ENCODE measurements at regions not wholly inside any gene's neighbourhood (a gene's known extent, or its start where the extent isn't known, plus 50 kb on each side); places are given as distances from the start of the nearest gene placed in this dataset.

DNA sequence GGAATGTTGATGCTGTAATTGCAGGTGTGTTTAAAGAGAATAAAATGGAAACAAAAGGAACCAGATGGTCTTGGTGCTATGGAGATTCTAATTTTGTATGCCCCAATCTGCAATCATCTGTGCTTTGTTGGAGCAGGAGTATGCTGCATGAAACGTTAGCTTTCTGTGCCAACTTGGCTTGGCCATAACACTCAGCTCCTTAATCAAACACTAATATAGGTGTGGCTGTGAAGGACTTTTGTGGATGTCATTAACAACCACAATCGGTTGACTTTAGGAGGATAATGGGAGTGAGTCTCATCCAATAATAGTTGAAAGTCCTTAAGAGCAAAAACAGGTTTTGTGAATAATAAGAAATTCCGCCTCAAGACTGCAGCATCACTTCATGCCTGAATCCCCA is 399.2 kb downstream of the NLGN4X start:
- DNase-seq = no peak

DNA sequence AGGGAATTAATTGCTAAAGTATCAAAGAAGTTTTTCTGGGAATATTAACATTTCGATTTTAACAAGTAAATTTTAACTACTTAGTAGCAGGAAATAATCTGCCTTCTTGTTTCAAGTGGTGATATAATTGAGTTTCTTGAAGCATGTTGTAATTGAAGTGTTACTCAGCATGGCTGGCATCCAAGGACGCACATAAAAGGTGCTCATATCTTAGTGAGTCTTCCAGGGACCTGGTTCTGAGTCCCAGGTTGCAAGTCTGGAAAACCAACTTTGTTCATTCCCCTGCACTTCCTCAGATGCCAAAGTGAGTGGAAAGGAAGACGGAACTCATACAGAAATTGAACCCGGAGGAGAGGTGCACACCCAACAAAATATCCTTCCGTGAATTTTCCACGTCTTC is 399.6 kb downstream of the NLGN4X start:
- no peak for DNase-seq

DNA sequence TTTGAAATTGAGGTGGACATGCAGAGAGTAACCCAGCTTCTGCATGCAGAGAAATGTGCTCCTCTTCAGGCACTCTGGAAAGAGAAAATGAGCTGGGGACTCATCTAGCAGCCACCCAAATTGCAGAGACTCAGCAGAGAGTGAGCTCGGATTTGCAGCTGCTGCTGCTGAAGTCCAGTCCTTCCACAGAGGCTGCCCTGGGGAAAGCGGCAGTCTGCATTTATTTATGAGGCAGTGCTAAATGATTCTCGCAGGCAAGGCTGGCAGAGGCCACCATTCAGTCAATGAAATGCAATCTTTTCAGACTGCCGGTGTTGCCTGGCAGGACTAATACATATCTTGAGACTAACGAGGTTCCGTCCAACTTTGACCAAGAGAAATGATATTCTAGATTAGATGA is 404.8 kb downstream of the NLGN4X start:
- no peak for DNase-seq

DNA sequence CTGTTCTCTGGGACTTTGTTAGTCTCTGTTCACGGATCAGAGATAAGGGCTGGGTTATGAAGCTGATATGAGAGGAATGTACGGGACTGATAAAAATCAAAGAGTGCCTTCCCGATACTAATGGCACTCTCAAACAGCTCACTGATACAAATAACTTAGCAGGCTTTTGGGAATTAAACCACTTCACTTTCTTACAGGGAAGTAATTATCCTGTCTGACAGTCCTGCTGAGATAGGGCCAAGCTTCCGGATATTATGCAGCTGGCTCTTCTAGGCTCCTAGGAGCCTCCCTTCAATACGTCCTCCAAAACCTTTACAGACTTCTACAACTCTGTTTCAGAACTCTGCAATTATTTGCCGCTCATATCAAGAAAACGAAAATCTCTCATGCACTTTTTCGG is 418.0 kb downstream of the NLGN4X start:
- DNase-seq = no peak

DNA sequence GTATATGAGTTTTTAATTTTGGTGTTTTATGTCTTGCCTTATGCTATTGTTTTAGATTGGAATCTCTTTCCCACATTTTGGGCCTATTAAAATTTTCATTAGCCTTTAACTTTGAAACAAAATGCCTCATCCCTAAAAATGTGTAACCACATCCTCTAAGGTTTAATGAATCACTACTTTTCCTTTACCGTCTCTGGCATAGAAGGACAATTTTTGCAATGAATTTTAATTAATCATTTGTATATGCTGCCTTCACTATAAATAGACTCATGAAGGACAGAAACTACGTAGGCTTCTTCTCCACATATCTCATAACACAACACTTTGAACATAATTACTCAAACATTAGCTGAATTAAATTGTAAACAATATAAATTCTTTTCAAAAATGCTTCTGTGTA is 421.5 kb downstream of the NLGN4X start:
- DNase-seq = no peak

DNA sequence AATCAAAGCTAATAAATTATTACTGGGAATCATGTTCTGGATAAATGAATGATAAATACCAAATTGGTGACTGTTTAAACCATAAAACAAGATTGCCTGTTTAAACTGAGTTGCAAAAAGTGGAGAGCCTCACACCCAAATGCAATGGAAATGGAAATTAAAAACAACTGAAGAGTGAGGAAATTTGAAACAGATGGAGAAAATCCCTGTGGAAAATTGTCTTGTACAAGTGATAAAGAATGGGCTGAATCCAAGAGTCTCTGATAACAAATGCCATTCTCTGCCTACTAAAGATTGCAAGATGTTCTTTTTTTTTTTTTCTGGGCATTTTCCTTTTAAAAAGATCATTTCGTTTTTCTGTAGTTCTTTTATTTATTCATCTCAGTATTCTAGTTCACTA is 426.3 kb downstream of the NLGN4X start:
- no peak for DNase-seq

DNA sequence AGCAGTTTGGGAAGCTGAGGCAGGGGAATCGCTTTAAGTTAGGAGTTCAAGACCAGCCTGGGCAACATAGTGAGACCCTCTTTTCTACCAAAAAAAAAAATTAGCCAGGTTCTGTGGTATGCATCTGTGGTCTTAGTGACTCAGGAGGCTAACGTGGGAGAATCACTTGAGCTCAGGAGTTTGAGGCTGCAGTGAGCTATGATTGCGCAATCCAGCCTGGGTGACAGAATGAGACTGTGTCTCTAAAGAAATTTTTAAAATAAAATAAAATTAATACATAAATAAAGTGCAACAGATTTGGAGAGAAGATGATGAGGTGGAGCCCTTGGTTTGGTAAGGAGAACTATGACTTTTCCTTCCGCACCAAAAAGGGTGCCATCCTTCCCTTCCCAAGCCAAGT is 436.9 kb downstream of the NLGN4X start:
- DNase-seq = no peak

DNA sequence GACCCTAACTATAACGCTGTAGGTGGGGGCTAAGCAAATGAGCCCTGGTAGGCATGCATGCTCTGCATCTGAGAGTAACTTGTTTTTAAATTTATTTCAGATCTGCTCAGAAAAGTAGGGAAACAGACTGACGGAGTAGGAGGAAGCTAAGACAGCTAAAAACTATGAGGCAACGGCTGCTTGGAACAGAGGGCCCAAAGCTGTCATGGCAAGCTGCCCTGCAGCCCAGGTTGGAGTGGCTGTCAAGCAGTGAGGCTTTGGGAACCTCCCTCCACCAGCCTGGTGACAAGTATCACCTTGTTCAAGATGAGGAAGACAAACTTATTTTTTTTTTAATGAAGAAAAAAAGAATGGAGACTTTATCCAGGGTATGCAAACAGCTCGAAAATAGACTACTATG is 439.8 kb downstream of the NLGN4X start:
- DNase-seq = no peak

DNA sequence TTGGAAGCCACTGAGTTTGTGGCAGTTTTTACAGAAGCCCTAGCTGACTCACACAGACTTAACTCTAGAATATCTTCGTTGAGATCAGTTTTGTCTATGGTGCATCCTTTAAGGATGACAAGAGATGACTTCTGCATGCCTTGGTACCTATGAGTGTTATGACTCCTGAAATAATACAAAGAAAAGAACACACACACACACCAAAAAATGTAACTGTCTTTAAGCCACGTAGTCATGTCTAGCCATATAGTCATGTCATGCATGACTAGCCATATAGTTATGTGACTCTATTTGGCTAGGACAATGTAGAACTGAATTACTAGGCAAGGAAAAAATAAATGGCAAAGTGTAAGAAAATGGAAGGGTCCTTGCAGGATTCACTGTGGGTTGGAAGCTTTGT is 447.8 kb downstream of the NLGN4X start:
- no peak for DNase-seq

DNA sequence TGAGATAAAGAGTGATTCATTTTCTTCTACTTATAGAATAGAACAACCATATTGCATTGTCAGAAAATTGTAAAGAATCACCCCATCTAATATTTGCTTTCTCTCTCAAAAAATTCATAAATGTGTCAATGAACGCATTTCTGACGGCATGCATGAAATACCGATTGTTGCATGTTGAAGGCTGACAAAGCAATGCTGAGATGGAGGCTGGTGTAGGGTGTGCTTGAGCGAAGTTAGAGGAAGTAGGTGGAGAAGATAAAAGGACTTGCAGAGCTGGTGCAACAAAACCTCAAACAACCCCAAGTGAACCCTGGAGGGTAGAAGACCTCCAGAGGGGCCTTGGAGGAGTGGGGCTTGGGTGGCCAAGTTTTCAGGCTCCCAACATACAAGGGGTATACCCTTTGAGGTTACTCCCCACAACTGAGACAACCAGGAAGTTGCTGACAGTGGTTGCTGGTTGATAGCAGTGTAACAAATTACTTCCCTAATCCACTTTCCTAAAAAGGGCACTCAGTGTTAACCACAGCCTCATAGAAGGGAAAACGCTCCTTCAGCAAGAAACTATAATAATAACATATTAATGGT is 452.7 kb downstream of the NLGN4X start:
- no peak for DNase-seq

DNA sequence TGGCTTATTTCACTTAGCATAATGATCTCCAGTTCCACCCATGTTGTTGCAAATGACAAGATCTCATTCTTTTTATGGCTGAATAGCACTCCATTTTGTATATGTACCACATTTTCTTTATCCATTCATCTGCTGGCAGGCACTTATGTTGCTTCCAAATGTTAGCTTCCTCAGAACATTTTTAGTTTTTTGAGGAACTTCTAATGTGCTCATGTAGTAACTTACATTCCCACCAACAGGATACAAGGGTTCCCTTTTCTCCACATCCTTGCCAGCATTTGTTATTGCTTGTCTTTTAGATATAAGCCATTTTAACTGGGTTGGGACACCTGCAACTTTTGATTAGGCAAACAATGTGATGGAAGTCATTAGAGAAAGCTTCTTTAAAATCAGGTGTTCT is 454.2 kb downstream of the NLGN4X start:
- no peak for DNase-seq

DNA sequence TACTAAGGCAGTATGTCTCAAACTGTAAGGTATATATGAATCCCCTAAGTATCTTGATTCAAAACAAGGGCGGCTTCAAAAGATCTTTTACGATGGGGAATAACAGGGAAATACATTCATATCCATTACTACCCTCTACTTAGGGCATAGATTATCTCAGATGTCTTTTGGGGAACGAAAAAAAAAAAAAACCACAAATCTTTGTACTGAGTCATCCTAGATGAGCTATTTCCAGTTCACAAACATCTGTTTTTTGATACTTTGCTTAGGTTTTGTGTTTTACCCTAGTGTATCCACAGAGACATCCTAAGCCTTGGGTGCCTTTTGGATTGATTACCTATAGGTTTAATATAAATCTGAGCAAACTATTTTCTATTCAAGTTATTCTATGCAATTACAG is 457.2 kb downstream of the NLGN4X start:
- DNase-seq = no peak

DNA sequence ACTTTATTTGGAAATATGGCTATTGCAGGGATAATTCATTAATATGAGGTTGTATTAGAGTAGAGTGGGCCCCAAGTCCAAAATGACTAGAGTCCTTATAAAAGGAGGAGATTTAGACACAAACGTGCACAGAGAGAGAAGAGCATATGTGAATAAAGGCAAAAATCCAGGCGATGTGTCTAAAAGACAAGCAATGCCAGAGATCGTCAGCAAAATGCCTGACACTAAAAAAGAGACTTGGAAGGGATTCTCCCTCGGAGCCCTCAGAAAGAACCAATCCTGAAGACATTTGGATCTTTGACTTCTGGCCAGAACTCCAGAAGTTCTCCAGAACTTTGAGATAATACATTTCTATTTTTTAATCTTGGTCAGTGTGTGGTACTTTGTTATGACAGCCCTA is 472.1 kb downstream of the NLGN4X start:
- no peak for DNase-seq

DNA sequence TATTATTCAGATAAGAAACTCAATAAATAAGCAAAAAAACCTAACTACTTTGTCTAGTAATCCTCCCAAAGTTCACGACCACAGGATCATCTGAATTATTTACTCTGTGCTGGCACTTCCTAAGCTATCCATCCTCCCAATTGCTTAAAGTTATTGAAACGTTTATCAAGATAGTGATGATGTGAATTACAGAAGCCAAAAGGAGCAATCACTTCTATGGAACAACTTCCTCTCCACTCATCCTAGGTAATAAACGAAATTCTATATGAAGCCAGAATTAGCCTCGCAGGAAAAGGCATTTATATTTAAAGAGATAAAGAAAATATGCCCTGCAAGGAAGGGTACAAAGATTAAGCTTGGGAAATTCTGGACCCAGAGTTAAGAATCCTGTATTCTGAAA is 475.4 kb downstream of the NLGN4X start:
- DNase-seq = no peak

DNA sequence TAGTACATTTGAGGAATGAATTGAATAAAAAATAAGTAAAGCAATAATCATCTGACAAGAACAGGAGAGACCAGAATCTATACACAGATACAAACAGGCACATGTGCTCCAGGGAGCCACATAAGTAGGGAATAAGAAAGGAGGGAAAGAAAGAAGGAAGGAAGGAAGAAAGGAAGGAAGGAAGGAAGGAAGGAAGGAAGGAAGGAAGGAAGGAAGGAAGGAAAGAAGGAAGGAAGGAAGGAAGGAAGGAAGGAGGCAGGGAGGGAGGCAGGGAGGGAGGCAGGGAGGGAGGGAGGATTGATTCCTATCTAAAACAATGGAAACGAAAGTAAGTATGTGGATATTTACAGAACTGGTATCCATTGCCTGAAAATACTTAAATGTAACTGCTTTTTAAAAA is 475.8 kb downstream of the NLGN4X start:
- no peak for DNase-seq

DNA sequence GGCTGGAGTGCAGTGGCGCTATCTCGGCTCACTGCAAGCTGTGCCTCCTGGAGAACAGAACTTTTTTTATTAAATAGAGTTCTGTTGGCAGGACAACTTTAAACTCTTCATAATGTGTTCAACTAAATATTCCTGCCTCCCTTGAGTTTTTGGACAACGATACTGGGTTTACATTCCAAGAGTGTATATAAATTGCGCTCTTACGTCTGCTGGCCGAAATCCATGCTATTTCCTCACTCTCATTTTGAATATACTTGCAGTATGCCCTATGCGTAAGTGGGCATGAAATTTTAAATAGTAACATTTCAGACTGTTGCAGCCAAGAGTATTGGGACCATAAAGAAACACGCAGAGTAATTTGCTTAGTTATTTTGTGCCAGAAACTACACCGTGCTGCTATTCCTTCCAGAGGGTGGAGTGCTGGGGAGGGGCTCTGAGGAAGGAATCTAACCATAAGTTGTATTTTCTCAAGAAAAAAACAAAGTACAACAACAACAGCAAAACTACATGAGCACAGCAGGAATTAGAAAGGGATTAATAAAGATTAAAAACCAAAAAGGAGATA is 480.0 kb downstream of the NLGN4X start:
- no peak for DNase-seq

DNA sequence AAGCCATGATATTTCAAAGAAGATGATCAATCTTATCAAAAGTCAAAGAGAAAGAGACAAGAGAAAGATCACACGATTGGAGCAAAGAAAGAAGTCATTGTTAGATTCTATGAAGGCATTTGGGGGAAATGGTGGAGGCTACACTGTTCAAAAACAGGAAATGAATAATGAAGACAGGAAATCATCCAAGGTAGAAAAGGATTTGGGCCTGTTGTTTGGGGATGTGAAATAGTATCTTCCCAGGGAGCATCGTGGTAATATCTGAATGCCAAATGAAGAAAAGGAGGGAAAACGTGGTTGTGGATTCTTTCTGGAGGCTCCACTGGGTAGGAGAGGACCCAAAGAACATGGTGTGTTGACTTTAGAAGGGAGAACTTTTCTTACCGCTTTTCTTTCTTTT is 482.4 kb downstream of the NLGN4X start:
- no peak for DNase-seq

DNA sequence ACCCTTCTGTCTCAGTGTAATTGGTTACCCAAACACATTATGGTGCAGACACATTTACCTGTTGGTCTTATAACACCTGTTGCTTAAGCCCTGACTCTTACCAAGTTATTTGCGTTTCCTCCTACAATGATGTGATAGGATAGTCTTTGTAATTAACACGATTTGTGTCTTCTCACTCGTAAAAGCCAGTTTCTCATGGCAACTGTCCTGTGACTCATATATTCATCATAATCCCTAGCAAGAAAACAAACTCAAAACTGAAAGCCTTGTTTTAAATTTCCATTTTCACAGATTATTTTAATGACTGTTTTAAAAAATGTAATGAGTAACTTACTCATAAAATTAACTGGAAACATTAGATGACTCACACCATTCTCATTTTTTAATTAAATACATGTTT is 495.2 kb downstream of the NLGN4X start:
- no peak for DNase-seq

DNA sequence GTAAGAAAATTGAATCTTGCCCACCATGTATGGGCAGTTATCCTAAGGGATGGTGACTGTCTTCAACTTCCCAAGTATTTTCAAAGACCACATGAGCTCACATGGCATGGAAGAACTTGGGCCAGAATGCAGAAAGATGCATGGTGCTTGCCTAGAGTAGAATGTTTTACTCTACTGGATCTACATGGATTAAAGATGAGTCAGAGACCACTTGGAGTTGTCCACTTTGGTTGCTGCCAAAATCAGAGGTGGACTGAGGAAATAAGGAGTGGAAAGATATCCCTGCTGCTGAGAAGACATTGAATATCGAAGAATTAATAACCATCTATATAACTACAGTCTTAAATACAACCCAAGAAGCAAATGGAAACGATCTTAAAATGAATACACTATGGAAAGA is 498.1 kb downstream of the NLGN4X start:
- DNase-seq = no peak

DNA sequence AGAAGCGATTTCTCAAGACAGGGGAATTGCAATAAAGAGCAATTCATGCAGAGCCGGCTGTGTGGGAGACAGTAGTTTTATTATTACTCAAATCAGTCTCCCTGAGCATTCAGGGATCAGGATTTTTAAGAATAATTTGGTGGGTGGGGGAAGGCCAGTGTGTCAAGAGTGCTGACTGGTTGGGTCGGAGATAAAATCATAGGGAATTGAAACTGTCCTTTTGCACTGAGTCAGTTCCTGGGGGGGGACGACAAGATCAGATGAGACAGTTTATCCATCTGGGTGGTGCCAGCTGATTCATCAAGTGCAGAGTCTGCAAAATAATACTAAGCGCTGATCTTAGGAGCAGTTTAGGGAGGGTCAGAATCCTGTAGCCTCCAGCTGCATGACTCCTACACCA is 502.4 kb downstream of the NLGN4X start:
- DNase-seq = no peak

DNA sequence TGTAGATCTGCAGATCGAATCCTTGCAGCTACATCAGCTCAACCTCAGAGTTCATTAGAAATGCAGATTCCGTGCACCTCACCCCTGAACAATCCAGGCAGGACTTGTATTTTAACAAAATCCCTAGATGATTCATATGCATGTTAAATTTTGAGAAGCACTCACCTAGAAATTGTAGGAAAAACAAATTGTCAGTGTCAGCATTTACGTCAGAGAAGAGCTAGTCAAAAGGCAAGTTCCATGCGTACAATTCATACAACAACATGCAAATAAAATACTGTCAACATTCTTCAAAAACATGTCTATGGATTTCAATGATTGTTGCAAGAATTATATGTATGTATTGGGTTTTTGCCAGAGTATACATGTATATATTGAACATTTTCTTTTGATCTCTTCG is 504.5 kb downstream of the NLGN4X start:
- DNase-seq = no peak

DNA sequence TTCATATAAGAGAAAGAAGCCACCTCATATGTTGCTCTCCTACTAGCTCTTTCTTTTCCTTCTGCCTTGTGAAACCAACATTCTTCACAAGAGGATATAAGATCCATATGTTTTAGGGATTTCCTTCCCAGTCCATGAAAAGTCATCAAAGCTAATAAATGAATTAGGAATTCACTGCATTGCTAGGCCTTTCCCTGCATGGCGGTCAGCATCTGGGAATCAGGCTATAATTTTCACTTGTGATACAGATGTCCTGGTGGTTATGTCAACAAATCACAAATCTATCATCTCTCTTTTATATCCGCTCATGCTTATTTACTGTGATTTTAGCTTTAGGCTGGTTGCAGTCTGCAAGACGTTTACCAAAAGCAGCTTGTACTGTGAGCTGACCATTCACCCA is 510.0 kb downstream of the NLGN4X start:
- DNase-seq = no peak

DNA sequence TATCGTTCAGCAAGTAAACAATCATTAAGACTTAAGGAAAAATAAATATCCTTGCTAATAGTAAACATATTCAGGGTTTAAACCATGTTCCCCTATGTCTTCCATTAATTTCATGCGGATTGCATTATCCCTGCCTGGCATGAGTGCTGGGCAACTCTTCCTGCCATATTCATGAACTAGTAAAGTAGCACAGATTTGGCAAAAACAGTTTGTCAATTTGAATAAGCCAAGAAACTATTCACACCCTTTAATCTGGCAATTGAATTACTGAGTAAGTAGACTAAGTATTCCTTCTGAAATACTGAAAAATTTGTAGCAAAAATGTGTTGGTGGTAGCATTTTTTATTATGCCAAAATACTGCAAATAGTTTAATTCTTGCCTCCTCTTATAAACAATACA is 512.0 kb downstream of the NLGN4X start:
- DNase-seq = no peak

DNA sequence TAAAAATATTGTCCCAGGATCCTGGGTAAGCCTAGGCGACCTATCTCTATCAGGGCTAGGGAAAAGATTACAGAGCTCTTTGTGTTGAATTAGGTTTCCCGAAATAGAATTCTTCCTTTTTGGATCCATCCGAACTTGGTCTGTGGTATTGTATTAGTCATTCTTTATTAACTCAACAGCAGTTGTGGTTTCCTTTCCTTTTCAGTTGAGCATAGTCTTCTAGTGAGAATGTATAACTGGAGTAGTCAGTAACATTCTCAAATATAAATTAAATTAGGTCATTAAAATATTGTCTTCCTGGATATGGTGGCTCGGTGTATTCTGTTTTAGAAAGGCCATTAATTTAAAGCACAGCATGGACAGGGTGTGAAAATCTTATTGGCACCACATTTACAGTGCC is 520.4 kb downstream of the NLGN4X start:
- no peak for DNase-seq

DNA sequence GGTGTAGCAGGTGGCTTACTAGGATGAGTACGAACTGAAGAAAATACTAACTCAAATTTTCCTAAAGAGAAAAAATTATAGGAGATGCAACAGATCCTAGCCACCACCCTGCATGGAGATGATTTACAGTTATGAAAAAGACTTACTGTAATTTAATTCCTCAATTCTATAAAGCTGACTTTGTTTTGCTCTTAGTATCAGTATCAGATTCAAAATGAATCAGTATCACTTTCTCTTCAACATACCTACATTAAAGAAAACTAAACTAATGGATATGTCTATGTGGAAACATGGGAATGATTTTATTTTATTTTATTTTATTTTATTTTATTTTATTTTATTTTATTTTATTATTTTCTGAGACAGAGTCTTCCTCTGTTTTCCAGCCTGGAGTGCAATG is 525.8 kb downstream of the NLGN4X start:
- DNase-seq = no peak

DNA sequence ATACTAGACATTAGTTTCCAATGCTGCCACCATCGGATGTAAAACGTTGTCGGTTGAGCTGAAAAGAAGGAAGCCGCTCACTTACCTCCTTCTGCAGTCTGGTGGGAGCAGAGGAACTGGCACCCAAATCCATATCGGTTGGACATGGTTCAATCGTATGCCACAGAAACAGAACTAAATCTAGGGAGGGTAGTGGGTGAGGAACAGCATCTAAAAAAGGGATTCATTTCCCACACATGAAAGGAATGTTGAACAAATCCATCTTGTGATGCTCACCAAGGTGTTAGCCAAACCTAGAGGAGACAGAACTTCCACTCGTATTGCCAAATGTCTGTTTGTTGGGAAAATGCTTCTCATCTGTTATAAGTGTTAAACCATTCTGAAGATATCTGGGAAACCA is 532.7 kb downstream of the NLGN4X start:
- no peak for DNase-seq

All from stimulated activated CD4-positive, alpha-beta T cell treated with anti-CD3 and anti-CD28 coated beads, Interleukin-2, amount 100 ng/mL, for 48 hours (primary cell).